Natural killer cell treated with Interleukin-12 subunit alpha and Interleukin-12 subunit beta and Interleukin-15 and Interleukin-18, amount 100 ng/mL, for 72 hours (primary cell): ENCODE measurements at regions not wholly inside any gene's neighbourhood (a gene's known extent, or its start where the extent isn't known, plus 50 kb on each side); places are given as distances from the start of the nearest gene placed in this dataset.

ENCODE experiments used
- ATAC-seq, 2 donors: fragments of 150-1000 bp; cut with Tn5 transposase in 1 of 2; sonication (Bioruptor Pico), chemical (Tn5 transposase) in 1 of 2; 2 replicates each; pipeline ENCODE4 v1.10.0; 2021
- DNase-seq: peaks from one replicate; pipeline ENCODE4 v3.0.0; 2022; ENCODE audit warnings: low spot score
- H3K27ac Mint-ChIP-seq, 2 donors: 1 replicate in 1 of 2; 2 replicates in 1 of 2; pipeline ENCODE4 v1.8.0; 2022; ENCODE audit warnings: mixed read lengths in 2 of 2, mild to moderate bottlenecking in 1 of 2, moderate library complexity in 1 of 2
- H3K27me3 Mint-ChIP-seq, 2 donors: 1 replicate in 1 of 2; 2 replicates in 1 of 2; pipeline ENCODE4 v1.8.0; 2022; ENCODE audit warnings: mixed read lengths in 2 of 2
- H3K36me3 Mint-ChIP-seq: one replicate; pipeline ENCODE4 v1.8.0; 2022; ENCODE audit warnings: mixed read lengths
- H3K4me1 Mint-ChIP-seq, 2 donors: 1 replicate in 1 of 2; 2 replicates in 1 of 2; pipeline ENCODE4 v1.8.0; 2022; ENCODE audit warnings: low read depth in 2 of 2, mixed read lengths in 2 of 2, mild to moderate bottlenecking in 1 of 2
- H3K4me3 Mint-ChIP-seq: one replicate; pipeline ENCODE4 v1.8.0; 2022; ENCODE audit warnings: mixed read lengths
- H3K9me3 Mint-ChIP-seq: 2 replicates; pipeline ENCODE4 v1.8.0; 2022; ENCODE audit warnings: mixed read lengths

DNA sequence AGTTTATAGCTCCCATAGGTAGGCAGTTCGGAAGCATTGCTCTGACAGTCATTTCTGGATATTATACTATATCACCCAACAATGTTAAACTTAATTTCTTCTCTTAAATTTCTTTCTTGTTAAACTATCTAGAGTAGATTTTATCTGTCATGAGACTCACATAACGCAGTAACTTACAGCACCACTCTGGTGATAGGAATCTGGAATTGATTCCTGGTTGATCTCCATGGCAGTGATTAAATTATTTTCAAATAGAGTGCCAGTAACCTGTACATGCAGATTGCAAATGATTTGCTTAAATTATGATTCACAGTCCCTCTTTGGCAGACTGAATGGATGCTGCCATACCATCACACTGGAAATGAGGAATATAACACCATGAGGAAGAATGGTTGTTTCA lies 722.1 kb downstream of the DACH1 start:
- Mint-ChIP-seq H3K36me3 (no peaks in the 10 kb centered on the region), H3K4me3 (no peak overlapping the region), H3K4me1 (no peaks in the 10 kb centered on the region), H3K27ac (no peak overlapping the region), H3K9me3 (peaks cover 3% of the 10 kb centered on the region), H3K27me3 (no peaks in the 10 kb centered on the region)
- DNase-seq = no peak
- ATAC-seq = no peak

DNA sequence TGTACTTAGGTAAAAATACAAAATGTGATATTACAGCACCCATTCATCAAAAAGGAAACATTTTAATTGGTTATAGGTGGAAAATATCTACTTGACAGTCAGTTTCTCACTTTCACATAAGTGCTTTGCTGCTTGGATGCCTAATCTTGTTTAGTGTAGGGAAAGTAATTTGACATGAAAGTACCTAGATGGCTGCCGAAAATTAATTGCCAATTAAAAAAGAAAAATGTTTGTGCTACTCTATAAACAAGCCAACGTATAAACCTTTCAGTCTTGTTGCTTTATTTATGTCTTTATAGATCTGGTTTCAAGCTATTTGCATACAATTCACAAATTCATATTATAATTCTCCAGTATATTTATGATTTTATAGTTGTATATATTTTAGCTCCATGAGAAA lies 729.9 kb downstream of the DACH1 start:
- Mint-ChIP-seq H3K27ac (no peak overlapping the region), H3K36me3 (no peaks in the 10 kb centered on the region), H3K4me3 (no peak overlapping the region), H3K27me3 (no peaks in the 10 kb centered on the region), H3K9me3 (peaks cover 11% of the 10 kb centered on the region), H3K4me1 (no peaks in the 10 kb centered on the region)
- no peak for ATAC-seq
- no peak for DNase-seq

DNA sequence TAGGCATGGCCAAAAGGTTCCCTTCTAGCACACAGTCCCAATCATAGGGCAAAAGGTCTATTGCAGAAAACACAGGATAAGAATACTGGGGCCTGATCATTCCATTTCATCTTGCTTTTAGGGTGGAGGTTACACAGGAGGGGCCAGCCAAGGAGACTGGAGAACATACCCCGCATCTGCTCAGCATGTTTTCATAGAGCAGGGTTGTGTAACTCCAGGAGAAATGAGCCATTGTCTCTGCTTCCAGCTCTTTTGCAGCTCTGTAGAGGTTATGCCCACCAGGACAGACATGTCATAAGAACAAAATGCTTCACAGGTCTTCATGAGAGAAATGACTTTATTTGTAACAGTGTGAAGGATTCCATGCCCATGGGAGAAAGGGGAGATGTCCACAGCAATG lies 742.8 kb downstream of the DACH1 start:
- H3K36me3 Mint-ChIP-seq = peaks cover 7% of the 10 kb centered on the region
- H3K4me1 Mint-ChIP-seq = no peaks in the 10 kb centered on the region
- DNase-seq = no peak
- H3K9me3 Mint-ChIP-seq = peaks cover 19% of the 10 kb centered on the region
- no peak overlapping the region for H3K4me3 Mint-ChIP-seq
- no peak overlapping the region for H3K27ac Mint-ChIP-seq
- H3K27me3 Mint-ChIP-seq = no peaks in the 10 kb centered on the region
- no peak for ATAC-seq

DNA sequence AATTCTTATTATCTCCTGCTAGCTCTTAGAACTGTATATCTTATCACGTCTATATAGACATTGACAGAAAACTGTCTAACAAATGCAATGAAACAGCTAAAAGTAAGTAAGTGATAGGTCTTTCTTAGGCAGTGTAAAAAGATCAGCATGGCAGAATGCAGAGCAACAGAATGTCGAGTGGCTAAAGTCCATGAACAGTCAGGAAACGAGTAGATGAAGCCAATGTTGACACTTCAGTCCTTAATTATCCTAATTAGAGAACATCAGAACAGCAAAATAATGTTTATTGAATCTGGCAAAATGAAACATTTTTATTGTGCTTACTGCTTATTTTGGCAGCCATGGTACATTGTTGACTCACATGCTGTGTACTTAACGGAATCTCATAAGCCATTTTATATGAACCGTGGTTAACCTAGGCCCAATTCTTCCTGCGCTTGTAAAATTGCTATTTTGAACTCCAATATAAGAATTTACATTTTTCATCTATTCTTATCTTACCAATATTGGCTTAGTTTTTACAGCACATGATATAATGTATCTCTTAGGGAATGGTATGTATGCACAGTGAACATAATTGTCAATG lies 748.1 kb downstream of the DACH1 start:
- H3K4me3 Mint-ChIP-seq = no peak overlapping the region
- ATAC-seq (no peak), DNase-seq (no peak)
- H3K27me3 Mint-ChIP-seq = no peaks in the 10 kb centered on the region
- no peaks in the 10 kb centered on the region for H3K4me1 Mint-ChIP-seq
- no peak overlapping the region for H3K27ac Mint-ChIP-seq
- H3K36me3 Mint-ChIP-seq = no peaks in the 10 kb centered on the region
- H3K9me3 Mint-ChIP-seq = peaks cover 4% of the 10 kb centered on the region

DNA sequence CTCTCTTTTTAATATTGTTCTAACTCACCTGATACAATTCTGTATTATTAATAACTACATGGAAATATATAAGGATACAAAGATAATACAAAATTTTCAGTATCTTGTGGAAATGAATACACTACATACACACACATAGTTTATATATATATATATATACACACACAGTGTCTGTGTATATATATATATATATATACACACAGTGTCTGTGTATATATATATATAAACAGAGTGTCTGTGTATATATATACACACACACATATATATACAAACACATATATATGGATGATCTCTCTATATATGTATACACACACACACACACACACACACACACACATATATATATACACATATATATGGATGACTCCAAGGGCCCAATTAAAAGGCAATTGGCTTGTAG lies 749.1 kb downstream of the DACH1 start:
- no peaks in the 10 kb centered on the region for H3K27me3 Mint-ChIP-seq
- ATAC-seq (no peak), DNase-seq (no peak)
- no peaks in the 10 kb centered on the region for H3K36me3 Mint-ChIP-seq
- no peak overlapping the region for H3K4me3 Mint-ChIP-seq
- no peaks in the 10 kb centered on the region for H3K4me1 Mint-ChIP-seq
- peaks cover 4% of the 10 kb centered on the region for H3K9me3 Mint-ChIP-seq
- no peak overlapping the region for H3K27ac Mint-ChIP-seq

DNA sequence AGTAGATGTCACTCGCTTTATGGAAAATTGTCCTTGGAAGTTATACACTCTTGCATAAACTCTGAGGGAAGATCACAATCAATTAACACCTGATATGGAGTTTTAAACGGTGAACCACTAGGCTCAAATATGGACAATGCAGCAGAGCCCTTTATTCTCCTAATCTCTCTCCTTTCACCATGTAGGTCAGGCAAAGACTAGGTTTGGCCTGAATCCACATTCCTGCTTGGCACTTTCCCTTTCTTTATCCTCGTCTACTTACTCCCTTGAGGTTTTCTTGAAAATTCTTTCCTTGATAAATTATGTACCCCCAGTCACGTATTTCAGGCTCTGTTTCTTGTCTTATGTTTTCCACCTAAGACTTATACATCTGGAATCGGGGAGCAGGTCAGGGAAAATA lies 751.7 kb downstream of the DACH1 start:
- no peak for DNase-seq
- no peak overlapping the region for H3K27ac Mint-ChIP-seq
- H3K4me3 Mint-ChIP-seq = no peak overlapping the region
- no peaks in the 10 kb centered on the region for H3K36me3 Mint-ChIP-seq
- peaks cover 9% of the 10 kb centered on the region for H3K9me3 Mint-ChIP-seq
- ATAC-seq = no peak
- H3K27me3 Mint-ChIP-seq = no peaks in the 10 kb centered on the region
- H3K4me1 Mint-ChIP-seq = no peaks in the 10 kb centered on the region

DNA sequence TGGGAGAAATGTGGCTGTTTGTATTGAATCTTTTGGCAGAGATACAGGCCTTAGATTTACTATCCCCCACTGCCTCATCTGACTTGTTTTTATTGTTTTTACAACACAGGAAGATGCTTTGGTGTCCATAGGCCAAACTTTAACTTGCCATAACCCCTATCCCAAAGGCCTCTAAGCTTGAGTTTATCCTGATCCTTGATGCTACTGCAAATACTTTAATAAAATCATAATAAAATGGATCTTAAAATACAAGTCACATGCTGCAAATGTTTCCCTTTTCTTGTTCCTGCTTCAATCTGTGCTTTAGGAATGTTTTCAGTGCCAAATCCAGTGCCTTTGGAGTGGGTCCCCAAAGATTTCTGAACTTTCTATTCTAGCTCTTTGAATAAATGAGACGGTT lies 770.6 kb downstream of the DACH1 start:
- H3K27me3 Mint-ChIP-seq = no peaks in the 10 kb centered on the region
- no peak overlapping the region for H3K4me3 Mint-ChIP-seq
- DNase-seq = no peak
- ATAC-seq = no peak
- H3K4me1 Mint-ChIP-seq = no peaks in the 10 kb centered on the region
- H3K9me3 Mint-ChIP-seq = peaks cover 8% of the 10 kb centered on the region
- no peaks in the 10 kb centered on the region for H3K36me3 Mint-ChIP-seq
- no peak overlapping the region for H3K27ac Mint-ChIP-seq

DNA sequence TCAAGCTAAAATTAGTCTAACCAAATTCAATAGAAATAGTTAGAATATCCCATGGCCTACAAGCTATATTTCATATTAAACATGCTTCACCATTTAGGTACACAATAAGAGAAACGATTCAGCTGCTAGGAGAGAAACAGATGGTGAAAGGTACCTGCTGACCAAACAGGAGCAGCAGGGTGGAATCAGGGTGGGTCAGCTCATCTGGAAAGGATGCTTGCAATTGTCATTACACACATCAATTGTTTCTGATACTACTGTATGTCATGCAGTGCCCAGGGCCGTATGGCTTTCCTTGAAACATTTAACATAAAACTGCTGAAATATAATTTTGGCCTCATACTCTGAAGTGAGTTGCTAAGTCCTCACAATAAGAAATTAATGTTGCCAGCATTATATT lies 776.0 kb downstream of the DACH1 start:
- no peak overlapping the region for H3K27ac Mint-ChIP-seq
- H3K36me3 Mint-ChIP-seq = no peaks in the 10 kb centered on the region
- no peaks in the 10 kb centered on the region for H3K4me1 Mint-ChIP-seq
- H3K9me3 Mint-ChIP-seq = peaks cover 18% of the 10 kb centered on the region
- ATAC-seq (no peak), DNase-seq (no peak)
- no peaks in the 10 kb centered on the region for H3K27me3 Mint-ChIP-seq
- no peak overlapping the region for H3K4me3 Mint-ChIP-seq

DNA sequence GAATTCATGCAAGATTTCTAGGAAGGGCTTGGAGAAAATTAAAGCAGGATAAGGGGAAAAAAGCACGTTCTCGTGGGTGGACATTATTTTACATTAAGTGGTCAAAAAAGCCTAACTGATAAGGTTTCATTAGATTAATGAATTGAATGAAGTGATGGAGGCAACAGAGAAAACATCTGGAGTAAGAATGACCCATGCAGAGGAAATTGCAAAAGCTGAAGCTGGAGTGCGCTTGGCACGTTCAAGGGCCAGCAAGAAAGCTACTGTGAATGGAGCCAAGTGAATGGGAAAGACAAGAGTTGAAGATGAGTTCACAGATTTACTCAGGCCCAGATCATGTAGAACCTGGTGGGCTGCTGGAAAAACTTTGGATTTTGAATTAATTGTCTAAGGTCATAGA lies 777.9 kb downstream of the DACH1 start:
- no peak overlapping the region for H3K27ac Mint-ChIP-seq
- peaks cover 4% of the 10 kb centered on the region for H3K36me3 Mint-ChIP-seq
- ATAC-seq (no peak), DNase-seq (no peak)
- H3K4me3 Mint-ChIP-seq = no peak overlapping the region
- H3K4me1 Mint-ChIP-seq = no peaks in the 10 kb centered on the region
- no peaks in the 10 kb centered on the region for H3K27me3 Mint-ChIP-seq
- H3K9me3 Mint-ChIP-seq = peaks cover 12% of the 10 kb centered on the region

DNA sequence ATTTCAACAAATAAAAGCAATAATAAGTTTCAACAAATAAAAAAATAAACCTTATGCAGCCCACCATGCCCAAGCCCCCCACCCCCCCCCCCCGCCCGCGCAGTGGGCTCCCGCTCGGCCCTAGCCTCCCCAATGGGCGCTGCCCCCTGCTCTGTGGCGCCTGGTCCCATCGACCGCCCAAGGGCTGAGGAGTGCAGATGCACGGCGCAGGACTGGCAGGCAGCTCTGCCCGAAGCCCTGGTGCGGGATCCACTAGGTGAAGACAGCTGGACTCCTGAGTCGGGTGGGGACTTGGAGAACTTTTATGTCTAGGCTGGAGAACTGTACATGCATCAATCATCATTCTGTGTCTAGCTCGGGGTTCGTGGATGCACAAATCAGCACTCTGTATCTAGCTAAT lies 779.6 kb downstream of the DACH1 start:
- H3K4me1 Mint-ChIP-seq = no peaks in the 10 kb centered on the region
- H3K36me3 Mint-ChIP-seq = peaks cover 4% of the 10 kb centered on the region
- no peak overlapping the region for H3K4me3 Mint-ChIP-seq
- H3K27me3 Mint-ChIP-seq = no peaks in the 10 kb centered on the region
- ATAC-seq (no peak), DNase-seq (no peak)
- peaks cover 18% of the 10 kb centered on the region for H3K9me3 Mint-ChIP-seq
- no peak overlapping the region for H3K27ac Mint-ChIP-seq

DNA sequence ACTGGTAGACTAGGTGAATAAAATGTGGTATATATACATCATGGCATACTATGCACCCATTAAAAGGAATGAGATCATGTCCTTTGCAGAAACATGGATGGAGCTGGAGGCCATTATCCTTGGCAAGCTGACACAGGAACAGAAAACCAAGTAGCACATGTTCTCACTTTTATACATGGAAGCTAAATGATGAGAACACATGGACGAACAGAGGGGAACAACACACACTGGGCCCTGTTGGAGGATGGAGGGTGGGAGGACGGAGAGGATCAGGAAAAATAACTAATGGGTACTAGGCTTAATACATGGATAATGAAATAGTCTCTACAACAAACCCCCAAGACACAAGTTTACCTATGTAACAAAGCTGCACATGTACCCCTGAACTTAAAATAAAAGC lies 780.0 kb downstream of the DACH1 start:
- Mint-ChIP-seq H3K4me3 (no peak overlapping the region), H3K36me3 (peaks cover 4% of the 10 kb centered on the region), H3K9me3 (peaks cover 18% of the 10 kb centered on the region), H3K4me1 (no peaks in the 10 kb centered on the region), H3K27me3 (no peaks in the 10 kb centered on the region), H3K27ac (no peak overlapping the region)
- ATAC-seq = no peak
- DNase-seq = no peak

DNA sequence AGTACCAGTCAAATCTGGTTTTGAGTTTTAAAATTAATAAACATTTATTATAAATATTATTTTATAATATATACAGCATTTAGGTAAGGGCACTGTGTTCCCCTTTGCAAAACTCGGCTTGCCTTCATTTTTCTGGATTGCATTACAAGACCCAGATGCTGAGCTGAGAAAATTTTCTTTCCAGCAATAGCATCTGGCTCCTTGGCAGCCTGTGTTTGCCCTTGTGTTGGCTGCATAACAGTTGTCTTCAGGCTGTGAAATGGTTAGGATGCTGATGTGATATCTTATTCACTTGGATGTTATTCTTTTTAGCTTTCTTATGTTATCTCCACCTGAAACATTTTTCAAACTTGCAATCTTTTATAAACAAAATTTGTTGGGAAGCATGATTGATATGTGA lies 784.4 kb downstream of the DACH1 start:
- H3K4me1 Mint-ChIP-seq = no peaks in the 10 kb centered on the region
- H3K4me3 Mint-ChIP-seq = no peak overlapping the region
- peaks cover 4% of the 10 kb centered on the region for H3K36me3 Mint-ChIP-seq
- H3K9me3 Mint-ChIP-seq = peaks cover 9% of the 10 kb centered on the region
- ATAC-seq (no peak), DNase-seq (no peak)
- H3K27me3 Mint-ChIP-seq = no peaks in the 10 kb centered on the region
- H3K27ac Mint-ChIP-seq = no peak overlapping the region

DNA sequence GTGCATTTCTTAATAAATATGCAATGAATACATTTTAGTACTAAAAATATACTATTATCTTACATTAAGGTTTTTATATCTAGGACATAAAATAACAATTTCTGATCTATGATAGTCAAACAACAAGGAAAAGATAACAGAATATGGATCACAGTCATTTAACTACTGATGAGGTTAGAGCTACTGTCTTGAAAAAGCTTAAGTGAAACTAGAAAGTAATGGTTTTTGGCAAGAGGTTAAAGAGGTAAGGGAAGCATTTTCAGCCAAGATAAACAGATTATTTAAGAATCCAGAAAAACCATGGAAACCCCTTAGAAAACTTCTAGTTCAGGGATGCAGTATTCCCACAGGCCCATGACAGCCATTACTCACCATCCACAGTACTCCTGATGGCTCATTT lies 787.4 kb downstream of the DACH1 start:
- Mint-ChIP-seq H3K36me3 (no peaks in the 10 kb centered on the region), H3K27ac (no peak overlapping the region), H3K4me1 (no peaks in the 10 kb centered on the region), H3K9me3 (peaks cover 14% of the 10 kb centered on the region), H3K27me3 (no peaks in the 10 kb centered on the region), H3K4me3 (no peak overlapping the region)
- ATAC-seq (no peak), DNase-seq (no peak)

DNA sequence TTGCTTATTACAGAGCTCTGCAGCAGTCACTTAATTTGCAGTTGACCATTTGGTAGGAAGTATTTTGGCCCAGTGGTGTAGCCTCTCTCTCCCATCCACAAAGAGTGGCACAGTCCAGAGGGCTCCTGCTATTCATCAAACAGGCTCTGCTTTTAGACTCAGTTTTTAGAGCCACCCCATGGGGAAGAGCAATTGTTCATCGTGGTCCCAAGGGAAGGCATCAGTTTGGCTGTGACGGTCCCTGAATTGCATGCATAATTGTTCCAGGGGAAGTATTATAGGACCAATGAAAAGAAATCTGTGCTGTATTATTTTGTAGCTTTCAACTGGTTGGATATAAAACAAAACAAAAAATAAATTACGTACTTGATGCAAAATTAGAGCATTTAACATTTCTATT lies 799.0 kb downstream of the DACH1 start:
- DNase-seq = no peak
- Mint-ChIP-seq H3K4me1 (no peaks in the 10 kb centered on the region), H3K36me3 (peaks cover 8% of the 10 kb centered on the region), H3K9me3 (peaks cover 11% of the 10 kb centered on the region), H3K27me3 (no peaks in the 10 kb centered on the region), H3K4me3 (no peak overlapping the region), H3K27ac (no peak overlapping the region)
- no peak for ATAC-seq

DNA sequence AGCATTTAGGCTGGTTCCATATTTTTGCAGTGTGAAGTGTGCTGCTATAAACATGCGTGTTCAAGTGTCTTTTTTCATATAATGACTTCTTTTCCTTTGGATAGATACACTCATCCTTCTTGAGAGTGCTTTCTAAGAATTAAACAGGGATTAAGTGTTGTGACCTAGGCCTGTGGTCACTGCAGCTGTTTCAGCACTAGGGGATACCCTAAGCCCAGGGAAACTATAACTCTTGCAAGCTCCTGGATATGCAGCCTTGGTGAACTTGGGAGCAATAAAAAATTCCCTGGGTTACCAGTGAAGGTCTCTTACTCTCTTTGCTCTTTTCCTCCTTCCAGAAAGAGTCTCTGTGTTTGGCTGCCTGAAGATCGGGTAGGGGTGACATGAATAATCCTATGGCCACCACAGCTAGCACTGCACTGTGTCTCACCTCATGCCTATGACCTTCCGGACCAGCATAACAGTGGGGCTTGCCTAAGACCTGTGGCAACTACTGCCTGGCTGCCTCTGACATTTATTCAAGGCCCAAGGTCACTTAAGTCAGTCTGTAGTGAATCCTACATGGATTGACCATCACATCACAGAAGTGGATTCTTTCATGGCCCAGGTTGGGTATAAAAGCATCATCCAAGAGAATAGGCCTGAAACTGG lies 799.7 kb downstream of the DACH1 start:
- Mint-ChIP-seq H3K4me3 (no peak overlapping the region), H3K27ac (no peak overlapping the region), H3K36me3 (peaks cover 12% of the 10 kb centered on the region), H3K4me1 (no peaks in the 10 kb centered on the region), H3K9me3 (peaks cover 15% of the 10 kb centered on the region), H3K27me3 (no peaks in the 10 kb centered on the region)
- no peak for DNase-seq
- no peak for ATAC-seq
